BJ (cell line): ENCODE measurements at regions not wholly inside any gene's neighbourhood (a gene's known extent, or its start where the extent isn't known, plus 50 kb on each side); places are given as distances from the start of the nearest gene placed in this dataset.

Source experiments
- CTCF ChIA-PET: fragments of 350-600 bp; formaldehyde crosslinking; extraction: SDS; loops from one replicate; lab custom pipeline; 2021; ENCODE audit warnings: antibody characterized with exemption, inconsistent platforms; lab: Yijun Ruan, JAX
- POLR2A ChIA-PET: fragments of 300-600 bp; sonication (Branson Sonifier 250); formaldehyde crosslinking; extraction: SDS; loops from one replicate; lab custom pipeline; 2021; ENCODE audit warnings: antibody characterized with exemption; lab: Charles Lee
- DNase-seq: peaks from one replicate; pipeline ENCODE4 v3.0.0-alpha.2; 2011; ENCODE audit warnings: low read depth
- H3K27me3 ChIP-seq: 2 replicates; pipeline ENCODE4 v1.6.0; 2011; ENCODE audit warnings: low read length; ENCODE audit not compliant: control insufficient read depth, insufficient read depth
- H3K36me3 ChIP-seq: 2 replicates; pipeline ENCODE4 v1.5.1; 2011; ENCODE audit warnings: low read length; ENCODE audit not compliant: control insufficient read depth, insufficient read depth
- H3K4me3 ChIP-seq: 2 replicates; pipeline ENCODE4 v1.5.1; 2011; ENCODE audit warnings: low read depth, mild to moderate bottlenecking, control low read depth, low read length
- CTCF ChIP-seq: IDR thresholded peaks from 2 replicates; pipeline ENCODE4 v1.5.1; 2011; ENCODE audit warnings: low read depth, mild to moderate bottlenecking, control low read depth, inconsistent platforms, low read length, moderate library complexity; ENCODE audit not compliant: insufficient read depth

- POLR2A ChIA-PET = interaction anchor here (0.6 kb wide), 1 partner anchor 109 kb away, joined by 5 read pairs; no protein-coding TSS in a partner anchor
- H3K36me3 ChIP-seq = no peaks in the 10 kb centered on the region
Observed at GRCh38 chr10:83953589-83953988, 185.7 kb upstream of the GHITM start.

GRCh38 chr10:83954193-83954799 is 185.0 kb upstream of the GHITM start:
- TF ChIP-seq CTCF = no peak
- DNase-seq = no peak
- H3K4me3 ChIP-seq = no peak overlapping the region
- ChIA-PET CTCF (interaction anchor here (1.0 kb wide), 1 partner anchor 83 kb away, joined by 3 read pairs; no protein-coding TSS in a partner anchor), POLR2A (interaction anchor here (0.6 kb wide), 1 partner anchor 109 kb away, joined by 5 read pairs; no protein-coding TSS in a partner anchor)
- H3K27me3 ChIP-seq = no peaks in the 10 kb centered on the region
- no peaks in the 10 kb centered on the region for H3K36me3 ChIP-seq

More at GRCh38 chr10:83953589-83953988, 185.7 kb upstream of the GHITM start:
- no peak overlapping the region for H3K4me3 ChIP-seq
- DNase-seq = no peak
- no peaks in the 10 kb centered on the region for H3K27me3 ChIP-seq
- no peak for TF ChIP-seq CTCF
- CTCF ChIA-PET = interaction anchor here (1.0 kb wide), 1 partner anchor 82 kb away, joined by 3 read pairs; no protein-coding TSS in a partner anchor

GRCh38 chr10:83955406-83955805 is 183.9 kb upstream of the GHITM start:
- CTCF ChIA-PET = no interaction called here
- no peak for DNase-seq
- H3K36me3 ChIP-seq = no peaks in the 10 kb centered on the region
- TF ChIP-seq CTCF = no peak
- POLR2A ChIA-PET = no interaction called here
- no peak overlapping the region for H3K4me3 ChIP-seq
- H3K27me3 ChIP-seq = no peaks in the 10 kb centered on the region

- DNase-seq = no peak
- Histone ChIP-seq H3K36me3 (no peaks in the 10 kb centered on the region), H3K4me3 (no peak overlapping the region), H3K27me3 (no peaks in the 10 kb centered on the region)
- TF ChIP-seq CTCF = no peak
- ChIA-PET POLR2A (no interaction called here), CTCF (no interaction called here)
Observed at GRCh38 chr10:83957168-83957947, 182.0 kb upstream of the GHITM start.

- DNase-seq = no peak
- TF ChIP-seq CTCF = no peak
- Histone ChIP-seq H3K36me3 (no peaks in the 10 kb centered on the region), H3K27me3 (no peaks in the 10 kb centered on the region), H3K4me3 (no peak overlapping the region)
- CTCF ChIA-PET = no interaction called here
- POLR2A ChIA-PET = no interaction called here
Observed at GRCh38 chr10:83959328-83959727, 180.0 kb upstream of the GHITM start.
